A673 (cell line): ENCODE measurements at regions not wholly inside any gene's neighbourhood (a gene's known extent, or its start where the extent isn't known, plus 50 kb on each side); places are given as distances from the start of the nearest gene placed in this dataset.

ENCODE experiments used
- CTCF ChIP-seq: fragments of 300-800, 200-600 bp; sonication (generic); conservative IDR thresholded peaks from 2 replicates; pipeline ENCODE4 v1.5.1; 2017; ENCODE audit warnings: low read depth, mild to moderate bottlenecking, antibody characterized with exemption, low read length, moderate library complexity, mixed read lengths
- EZH2 ChIP-seq: fragments of 200-600 bp; sonication (generic); IDR thresholded peaks from 2 replicates; pipeline ENCODE4 v1.6.1; 2017; ENCODE audit warnings: borderline replicate concordance, low read depth, mild to moderate bottlenecking, mixed read lengths, antibody characterized with exemption, low read length; ENCODE audit not compliant: poor library complexity, severe bottlenecking

GRCh38 chr5:87154191-87154590 lies 113.5 kb upstream of the RASA1 start:
- TF ChIP-seq CTCF (no peak), EZH2 (no peak)
